Stimulated activated CD4-positive, alpha-beta T cell treated with anti-CD3 and anti-CD28 coated beads, Interleukin-12 subunit alpha, Interleukin-12 subunit beta, amount 100 ng/mL, for 48 hours (primary cell): ENCODE measurements at regions not wholly inside any gene's neighbourhood (a gene's known extent, or its start where the extent isn't known, plus 50 kb on each side); places are given as distances from the start of the nearest gene placed in this dataset.
"Not testable (repeated sequence)": the region's sequence is repeated elsewhere in the genome, so short reads cannot be mapped to it uniquely, and the experiment has no call there.

Experiments
- DNase-seq, 3 donors: peaks; one replicate each; pipeline ENCODE4 v3.0.0-alpha.2; 2020; ENCODE audit warnings: low read depth in 2 of 3, low spot score in 1 of 3

GRCh38 chr9:21533597-21533996 lies 51.5 kb upstream of the IFNE start:
- DNase-seq = no peak

DNA sequence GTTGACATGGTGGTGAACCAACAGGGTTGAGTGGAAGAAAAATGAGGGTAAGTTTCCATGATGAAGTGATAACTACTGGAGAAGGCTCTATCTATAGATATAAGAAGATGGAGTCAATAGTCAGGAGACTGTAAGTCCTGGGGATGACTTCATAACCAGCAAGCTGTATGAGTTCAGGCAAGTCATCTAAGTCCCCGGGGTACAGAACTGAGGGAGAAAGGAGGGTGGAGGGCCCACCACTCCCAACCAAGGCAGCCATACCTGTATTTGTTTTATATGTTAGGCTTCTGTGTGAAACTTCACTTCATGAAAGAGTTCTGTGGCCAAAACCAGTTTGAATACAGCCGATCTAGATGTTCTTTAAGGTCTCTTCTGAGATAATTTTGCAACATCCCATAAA lies 53.3 kb upstream of the IFNE start:
- DNase-seq = no peak

- no peak for DNase-seq
Observed at GRCh38 chr9:21542787-21543186, 60.7 kb upstream of the IFNE start.

- DNase-seq = no peak
Observed at GRCh38 chr9:21543187-21543586, 61.1 kb upstream of the IFNE start.

DNA sequence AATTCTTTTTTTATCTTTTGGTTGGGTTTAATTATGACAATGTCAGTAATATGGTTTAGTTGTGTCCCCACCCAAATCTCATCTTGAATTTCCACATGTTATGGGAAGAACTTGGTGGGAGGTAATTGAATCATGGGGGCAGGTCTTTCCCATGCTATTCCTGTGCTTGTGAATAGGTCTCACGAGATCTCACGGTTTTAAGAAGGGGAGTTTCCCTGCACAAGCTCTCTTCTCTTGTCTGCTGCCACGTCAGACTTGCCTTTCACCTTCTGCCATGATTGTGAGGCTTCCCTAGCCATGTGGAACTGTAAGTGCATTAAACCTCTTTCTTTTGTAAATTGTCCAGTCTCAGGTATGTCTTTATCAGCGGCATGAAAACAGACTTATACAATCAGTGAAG lies 61.7 kb upstream of the IFNE start:
- not testable (repeated sequence) for DNase-seq

DNA sequence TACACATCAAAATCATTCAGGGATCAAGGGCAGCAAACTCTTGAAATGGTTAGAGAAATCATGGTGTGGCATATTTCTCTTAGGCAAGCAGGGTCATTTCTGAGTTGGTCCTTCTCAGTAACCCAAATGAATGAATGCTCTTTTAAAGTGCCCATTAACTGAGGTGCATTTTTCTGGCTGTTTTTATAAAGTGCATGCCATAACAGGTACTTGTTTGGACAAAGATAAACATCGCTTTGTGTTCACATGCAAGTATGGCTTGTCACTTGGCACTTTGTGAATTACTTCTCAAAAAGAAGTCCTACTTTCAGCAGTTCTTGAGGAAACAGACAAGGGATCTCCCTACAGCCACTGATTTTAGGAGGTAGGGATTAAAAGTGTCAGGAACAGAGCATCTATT lies 64.8 kb upstream of the IFNE start:
- DNase-seq = no peak

GRCh38 chr9:21549251-21549765 lies 67.2 kb upstream of the IFNE start:
- no peak for DNase-seq

GRCh38 chr9:21549890-21550289 lies 67.8 kb upstream of the IFNE start:
- DNase-seq = no peak

DNA sequence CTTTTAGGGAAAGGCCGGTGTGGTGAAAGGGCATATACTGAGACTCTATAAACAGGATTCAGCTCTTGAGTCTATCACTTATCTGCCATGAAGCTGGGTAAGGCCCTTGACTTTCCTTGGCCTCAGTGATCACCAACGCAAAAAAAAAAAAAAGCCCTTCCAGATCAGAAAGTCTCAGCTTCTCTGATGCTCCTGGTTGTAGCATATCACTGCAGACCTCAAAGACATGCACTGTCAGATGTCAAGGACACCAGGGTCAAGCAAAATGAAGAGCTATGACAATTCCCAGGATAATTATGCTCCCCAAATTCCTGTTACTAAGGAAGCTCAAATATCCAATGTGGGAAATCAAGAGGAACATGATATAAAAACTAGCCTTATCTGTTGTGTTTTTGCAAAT lies 68.3 kb upstream of the IFNE start:
- no peak for DNase-seq

- DNase-seq = no peak
Observed at GRCh38 chr9:21551401-21551800, 69.3 kb upstream of the IFNE start.

- DNase-seq = no peak
Observed at GRCh38 chr9:21552244-21553170, 70.4 kb upstream of the IFNE start.

DNA sequence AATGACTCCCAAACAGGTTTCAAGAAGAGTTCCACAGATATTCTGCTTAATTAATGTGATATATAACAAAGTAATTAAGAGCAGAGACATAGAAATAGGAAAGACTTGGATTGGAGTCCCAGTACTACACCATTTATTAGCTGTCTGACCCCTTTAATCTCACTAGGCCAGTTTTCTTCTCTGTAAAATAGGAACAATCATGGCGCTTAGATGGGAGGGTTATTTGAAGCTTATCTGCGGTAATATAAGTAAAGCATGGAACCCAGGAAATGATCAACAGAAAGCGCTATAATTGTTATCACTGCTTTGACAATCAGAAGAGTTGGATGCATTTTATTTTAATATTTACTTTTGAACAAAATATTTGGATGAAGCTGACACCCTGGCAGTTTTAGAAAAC lies 71.3 kb upstream of the IFNE start:
- no peak for DNase-seq

- DNase-seq = no peak
Observed at GRCh38 chr9:21554813-21555212, 72.7 kb upstream of the IFNE start.

DNA sequence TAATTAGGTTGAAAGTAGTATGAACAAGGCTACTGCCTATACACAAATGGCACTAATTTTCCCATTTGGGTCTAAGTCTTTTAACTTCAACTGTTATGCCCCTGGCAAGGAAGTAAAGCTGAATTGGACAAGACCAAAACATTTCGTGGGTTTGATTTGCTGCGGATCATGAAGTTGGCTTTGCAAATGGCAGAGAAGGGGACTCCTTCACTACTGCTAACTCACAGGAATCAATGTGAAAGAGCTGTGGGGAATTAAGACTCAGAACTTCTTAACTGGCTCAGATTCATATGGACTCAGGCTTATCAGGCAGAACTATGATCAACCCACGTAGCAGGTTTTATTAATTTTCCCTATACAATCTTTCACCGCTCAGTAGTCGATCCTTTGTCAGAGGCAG lies 73.8 kb upstream of the IFNE start:
- no peak for DNase-seq

GRCh38 chr9:21556581-21557427 lies 74.7 kb upstream of the IFNE start:
- no peak for DNase-seq

- DNase-seq = no peak
Observed at GRCh38 chr9:21557428-21557768, 75.3 kb upstream of the IFNE start.

- no peak for DNase-seq
Observed at GRCh38 chr9:21558079-21558478, 76.0 kb upstream of the IFNE start.

- DNase-seq = no peak
Observed at GRCh38 chr9:21558615-21559401, 76.7 kb upstream of the IFNE start.

DNA sequence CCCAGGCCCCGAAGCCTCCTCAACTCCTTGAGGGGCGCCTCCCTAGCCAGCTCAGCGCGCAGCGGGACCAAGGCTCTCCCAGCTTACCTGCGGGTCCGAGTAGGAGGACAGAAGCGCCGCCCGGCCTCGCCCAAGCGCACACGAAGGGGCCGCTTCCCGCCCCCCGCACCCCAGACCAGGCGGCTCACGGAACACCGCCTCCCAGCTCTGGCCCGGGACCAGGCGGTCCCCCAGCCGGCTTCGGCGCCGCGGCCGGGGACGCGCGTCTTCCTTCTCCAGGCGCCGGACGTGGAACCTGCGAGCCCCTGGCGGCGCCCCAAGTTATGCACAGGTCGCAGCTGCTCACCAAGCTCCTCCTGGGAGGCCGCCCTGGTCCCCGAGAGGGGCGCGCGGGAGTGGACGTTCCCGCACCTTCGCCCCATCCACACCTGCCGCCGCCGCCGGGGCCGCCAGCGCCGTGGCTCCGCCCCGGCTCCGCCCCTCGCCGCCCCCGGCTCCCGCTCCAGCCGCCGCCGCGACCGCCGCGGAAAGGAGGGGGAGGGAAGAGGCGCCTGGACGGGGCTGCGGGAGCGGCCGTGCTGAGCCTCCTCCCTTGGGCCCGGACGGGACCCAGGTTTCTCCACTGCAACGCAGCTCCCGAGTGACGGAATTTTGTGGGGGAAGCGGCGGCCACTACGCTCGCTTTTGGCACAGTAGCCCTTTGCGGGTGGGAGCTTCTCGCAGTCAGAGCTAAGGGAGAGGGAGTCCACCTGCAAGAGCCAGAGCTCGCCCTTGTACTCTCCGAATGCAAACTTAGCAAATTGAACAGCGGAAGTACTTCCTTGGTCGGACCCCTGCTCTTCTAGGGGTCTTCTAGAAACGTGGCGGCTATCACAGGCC lies 77.5 kb upstream of the IFNE start:
- peak in 2 of 3 donors; percentile 20 to 28 for DNase-seq

DNA sequence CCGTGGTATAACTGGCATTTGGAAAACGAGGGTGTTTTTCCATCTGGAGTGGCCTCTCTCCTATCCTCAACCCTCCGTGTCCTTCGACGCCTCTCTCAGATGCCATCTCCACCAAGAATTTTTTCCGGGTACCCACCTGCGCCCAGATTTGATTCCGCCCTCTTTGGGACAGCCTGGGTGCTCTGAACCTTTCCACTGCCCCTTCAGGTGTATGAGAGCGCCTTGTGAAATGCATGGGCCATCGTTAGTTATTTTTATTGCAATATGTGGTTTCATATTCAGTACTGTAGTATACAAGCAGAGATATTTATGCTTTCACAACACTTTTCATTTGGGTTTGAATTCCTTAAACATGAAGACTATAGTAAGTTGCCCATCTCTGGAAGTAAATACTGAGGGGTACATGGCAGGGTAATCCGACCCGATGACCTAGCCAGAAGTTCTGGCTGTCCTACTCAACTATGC lies 78.2 kb upstream of the IFNE start:
- no peak for DNase-seq
